GM18861 (cell line): ENCODE measurements at regions not wholly inside any gene's neighbourhood (a gene's known extent, or its start where the extent isn't known, plus 50 kb on each side); places are given as distances from the start of the nearest gene placed in this dataset.
"Not testable (repeated sequence)": the region's sequence is repeated elsewhere in the genome, so short reads cannot be mapped to it uniquely, and the experiment has no call there.

Experiments
- ATAC-seq: cut with Tn5 transposase; IDR thresholded peaks from one replicate; pipeline ENCODE4 v1.9.1; 2021; ENCODE audit not compliant: unreplicated experiment

DNA sequence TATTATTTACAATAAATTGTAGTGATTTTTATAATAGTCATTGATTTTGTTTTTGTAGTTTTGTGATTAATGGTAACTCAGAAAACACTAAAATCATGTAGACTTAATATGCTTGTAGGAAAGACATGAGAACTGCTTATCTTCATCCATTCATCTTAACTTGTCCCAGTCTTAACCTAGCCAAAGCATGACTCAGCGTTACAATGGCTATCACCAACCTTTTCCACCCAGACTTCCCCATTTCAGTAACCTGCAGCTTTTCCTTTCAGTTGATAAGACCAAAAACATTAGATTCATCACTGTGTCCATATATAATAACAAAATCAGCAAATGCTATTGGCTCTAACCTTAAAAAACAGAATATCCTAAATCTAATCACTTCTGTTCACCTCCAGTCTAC, 106.2 kb upstream of the KLF8 start:
- no peak for ATAC-seq

DNA sequence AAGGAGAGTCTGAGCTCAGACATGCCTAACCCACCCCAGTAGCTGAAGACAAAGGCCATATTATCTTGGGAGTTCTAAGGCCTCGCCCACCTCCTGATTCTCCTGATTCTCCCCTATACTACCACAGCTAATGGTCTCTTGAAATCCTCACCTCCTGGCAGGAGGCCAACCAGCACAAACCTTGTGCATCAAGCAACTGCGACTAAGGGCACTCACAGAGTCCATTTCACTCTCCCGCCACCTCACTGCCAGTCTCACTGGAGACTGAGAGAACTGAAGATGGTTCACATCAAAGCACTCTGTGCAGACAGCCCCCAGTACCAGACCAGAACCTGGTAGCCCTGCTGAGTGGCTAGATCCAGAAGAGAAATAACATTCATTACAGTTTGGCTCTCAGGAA, 102.1 kb upstream of the KLF8 start:
- no peak for ATAC-seq

DNA sequence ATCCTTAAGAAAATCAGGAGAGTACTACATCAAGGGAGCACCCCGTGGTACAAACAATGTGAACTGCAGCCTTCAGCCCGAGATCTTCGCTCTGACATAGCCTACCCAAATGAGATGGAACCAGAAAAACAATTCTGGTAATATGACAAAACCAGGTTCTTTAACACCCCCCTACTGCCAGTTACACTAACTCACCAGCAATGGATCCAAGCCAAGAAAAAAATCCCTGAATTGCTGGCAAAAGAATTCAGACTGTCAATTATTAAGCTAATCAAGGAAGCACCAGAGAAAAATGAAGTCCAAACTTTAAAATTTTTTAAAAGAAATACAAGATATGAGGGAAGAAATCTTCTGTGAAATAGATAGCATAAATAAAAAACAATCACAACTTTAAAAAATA, 101.7 kb upstream of the KLF8 start:
- ATAC-seq = no peak

DNA sequence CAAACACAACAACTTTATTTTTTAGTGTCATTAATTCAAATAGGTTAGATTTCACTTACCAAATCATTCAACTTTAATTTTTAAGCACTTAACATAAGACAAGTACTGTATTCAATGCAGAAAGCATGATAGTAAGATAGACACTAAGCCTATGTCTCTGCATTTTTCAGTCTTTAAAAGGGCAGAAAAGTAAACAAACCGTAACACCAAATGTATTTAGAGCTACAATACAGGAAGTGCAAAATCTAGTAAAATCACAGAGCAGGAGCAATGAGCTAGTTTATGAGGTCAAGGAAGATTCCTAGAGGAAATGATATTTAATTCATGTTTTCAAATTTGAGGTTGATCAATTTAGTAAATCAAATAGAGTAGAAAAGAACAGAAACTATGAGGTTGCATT, 68.0 kb upstream of the KLF8 start:
- not testable (repeated sequence) for ATAC-seq
